HG02763 (cell line): ENCODE measurements at regions not wholly inside any gene's neighbourhood (a gene's known extent, or its start where the extent isn't known, plus 50 kb on each side); places are given as distances from the start of the nearest gene placed in this dataset.

ENCODE experiments used
- ATAC-seq: cut with Tn5 transposase; IDR thresholded peaks from one replicate; pipeline ENCODE4 v1.9.1; 2021; ENCODE audit warnings: mild to moderate bottlenecking, moderate library complexity; ENCODE audit not compliant: unreplicated experiment

- ATAC-seq: no peak
Measured at GRCh38 chr5:54624805-54625568, 107.4 kb downstream of the SNX18 start.

- ATAC-seq: no peak
Measured at GRCh38 chr5:54621709-54622108, 104.2 kb downstream of the SNX18 start.

- ATAC-seq: no peak
Measured at GRCh38 chr5:54621048-54621447, 103.5 kb downstream of the SNX18 start.

DNA sequence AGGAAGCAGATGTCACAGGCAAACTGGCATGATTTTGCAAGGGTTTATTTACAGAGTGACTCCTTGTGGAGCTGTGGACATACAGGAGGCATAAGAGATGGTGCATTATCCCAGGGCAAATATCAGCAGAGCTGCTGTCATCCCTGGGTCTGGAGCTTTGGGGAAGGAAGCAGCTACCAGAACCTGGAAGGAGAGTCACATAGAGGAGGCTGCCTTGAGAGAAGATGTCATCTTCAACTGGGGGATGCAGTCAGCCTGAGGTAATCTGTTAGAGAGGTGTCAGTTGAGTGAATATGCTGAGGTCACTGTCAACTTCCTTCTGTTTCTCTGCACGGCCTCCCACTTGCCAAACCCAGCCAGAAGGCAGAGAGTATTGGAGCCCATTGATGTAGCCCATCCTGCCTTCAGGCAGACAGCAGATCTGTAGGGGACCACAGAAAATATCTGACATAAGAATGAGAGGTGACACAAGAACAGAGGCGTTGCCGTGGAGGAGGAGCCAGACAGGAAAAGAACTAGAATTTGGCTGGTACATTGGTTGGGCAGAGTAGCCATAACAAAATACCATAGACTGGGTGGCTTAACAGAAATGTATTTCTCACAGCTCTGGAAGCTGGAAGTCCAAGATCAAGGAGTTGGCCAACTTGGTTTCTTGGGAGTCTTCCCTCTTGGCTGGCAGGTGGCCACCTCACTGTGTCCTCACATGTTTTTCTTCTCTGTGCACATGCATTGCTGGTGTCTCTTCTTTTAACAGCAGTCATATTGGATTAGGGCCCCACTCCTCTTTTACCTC, 102.8 kb downstream of the SNX18 start:
- no peak for ATAC-seq

DNA sequence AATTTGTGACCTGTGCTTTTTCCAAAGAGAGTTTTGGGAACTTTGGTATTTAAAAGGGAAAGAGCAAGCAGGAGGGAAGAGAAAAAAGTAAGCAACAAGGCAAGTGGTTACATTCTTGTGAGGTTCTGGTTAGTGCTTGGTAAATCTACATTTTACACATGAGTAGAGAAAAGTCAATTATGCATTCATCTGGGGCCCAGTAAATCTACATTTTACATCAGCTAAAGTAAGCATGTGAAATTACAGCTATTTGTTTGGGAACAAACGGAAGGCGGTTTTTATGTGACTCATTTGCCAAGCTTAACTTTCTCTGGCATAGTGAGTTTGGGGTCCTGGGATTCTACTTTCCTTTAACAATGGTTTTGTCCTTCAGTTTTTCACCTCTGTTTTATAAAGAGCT, 102.2 kb downstream of the SNX18 start:
- no peak for ATAC-seq

- no peak for ATAC-seq
Measured at GRCh38 chr5:54616518-54617220, 99.1 kb downstream of the SNX18 start.

- ATAC-seq: no peak
Measured at GRCh38 chr5:54616031-54616430, 98.5 kb downstream of the SNX18 start.

GRCh38 chr5:54615381-54615780, 97.8 kb downstream of the SNX18 start:
- ATAC-seq: no peak

GRCh38 chr5:54612711-54613110, 95.2 kb downstream of the SNX18 start:
- no peak for ATAC-seq

GRCh38 chr5:54611290-54611951, 93.9 kb downstream of the SNX18 start:
- no peak for ATAC-seq

GRCh38 chr5:54610197-54610944, 92.8 kb downstream of the SNX18 start:
- peak; percentile 95 for ATAC-seq

DNA sequence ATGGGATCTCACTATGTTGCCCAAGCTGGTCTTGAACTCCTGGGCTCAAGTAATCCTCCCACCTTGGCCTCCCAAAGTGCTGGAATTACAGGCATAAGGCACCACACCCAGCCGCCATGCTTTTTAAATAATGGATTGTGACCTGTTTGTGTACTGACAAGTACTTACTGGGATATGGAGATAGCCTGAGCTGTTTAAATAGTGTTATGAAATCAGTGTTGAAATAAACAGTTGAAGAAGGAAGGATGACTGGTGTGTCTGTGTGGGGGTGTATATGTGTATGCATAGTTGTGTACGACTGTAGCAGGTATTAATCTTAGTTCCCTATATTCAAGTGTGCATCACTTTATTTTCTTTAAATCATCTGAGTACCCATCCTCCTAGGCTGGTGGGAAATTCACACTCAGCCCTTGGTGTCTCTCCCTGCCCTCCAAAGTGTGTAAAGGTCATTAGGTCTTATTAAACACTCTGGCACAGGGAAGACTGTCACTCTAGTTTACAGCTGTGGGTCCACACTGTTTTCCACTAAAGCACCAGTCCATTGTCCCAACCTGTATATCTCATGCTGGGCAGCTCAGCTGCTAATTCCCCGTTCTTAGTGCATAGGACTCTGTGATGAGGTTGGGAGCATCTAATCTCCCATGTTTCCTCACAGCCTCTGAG, 91.0 kb downstream of the SNX18 start:
- ATAC-seq: no peak

- ATAC-seq: no peak
Measured at GRCh38 chr5:54607006-54607405, 89.4 kb downstream of the SNX18 start.

GRCh38 chr5:54603372-54603771, 85.8 kb downstream of the SNX18 start:
- no peak for ATAC-seq

GRCh38 chr5:54602475-54602874, 84.9 kb downstream of the SNX18 start:
- no peak for ATAC-seq

- no peak for ATAC-seq
Measured at GRCh38 chr5:54601411-54602230, 84.1 kb downstream of the SNX18 start.
